IMR-90 (cell line): ENCODE measurements at regions not wholly inside any gene's neighbourhood (a gene's known extent, or its start where the extent isn't known, plus 50 kb on each side); places are given as distances from the start of the nearest gene placed in this dataset.

Experiments
- BHLHE40 ChIP-seq: fragments of 150-350 bp; IDR thresholded peaks from 2 replicates; pipeline ENCODE4 v1.6.1; 2016; ENCODE audit warnings: mild to moderate bottlenecking, low read depth, low read length
- CHD1 ChIP-seq: IDR thresholded peaks from 2 replicates; pipeline ENCODE4 v1.6.1; 2012; ENCODE audit warnings: low read depth, low read length, improper control_type of control experiment
- MAFK ChIP-seq: IDR thresholded peaks from 2 replicates; pipeline ENCODE4 v1.6.1; 2012; ENCODE audit warnings: low read depth, low read length, improper control_type of control experiment
- MAZ ChIP-seq: IDR thresholded peaks from 2 replicates; pipeline ENCODE4 v1.6.1; 2012; ENCODE audit warnings: low read depth, mild to moderate bottlenecking, low read length, improper control_type of control experiment, moderate library complexity, borderline replicate concordance
- MXI1 ChIP-seq: IDR thresholded peaks from 2 replicates; pipeline ENCODE4 v1.6.1; 2012; ENCODE audit warnings: low read depth, mild to moderate bottlenecking, low read length, moderate library complexity, borderline replicate concordance
- NFE2L2 ChIP-seq: fragments of 150-350 bp; IDR thresholded peaks from 2 replicates; pipeline ENCODE4 v1.6.1; 2016; ENCODE audit warnings: low read depth, mild to moderate bottlenecking, low read length
- POLR2A ChIP-seq: IDR thresholded peaks from 2 replicates; pipeline ENCODE4 v1.6.1; 2012; ENCODE audit warnings: mild to moderate bottlenecking, low read depth, low read length
- RAD21 ChIP-seq: IDR thresholded peaks from 2 replicates; pipeline ENCODE4 v1.6.1; 2012; ENCODE audit warnings: low read length, improper control_type of control experiment
- RCOR1 ChIP-seq: IDR thresholded peaks from 2 replicates; pipeline ENCODE4 v1.6.1; 2012; ENCODE audit warnings: mild to moderate bottlenecking, low read length, improper control_type of control experiment; ENCODE audit not compliant: insufficient replicate concordance
- RFX5 ChIP-seq: IDR thresholded peaks from 2 replicates; pipeline ENCODE4 v1.8.0; 2012; ENCODE audit warnings: low read depth, mild to moderate bottlenecking, low read length, moderate library complexity
- TF ChIP-seq, protein P1 (sequence below): conservative IDR thresholded peaks from 2 replicates; pipeline ENCODE4 v1.5.1; 2012; ENCODE audit warnings: mild to moderate bottlenecking, low read depth, low read length, improper control_type of control experiment
- TF ChIP-seq, protein P2 (sequence below): fragments of 150-350 bp; IDR thresholded peaks from 2 replicates; pipeline ENCODE4 v1.6.1; 2016; ENCODE audit warnings: low read depth, mild to moderate bottlenecking, low read length, moderate library complexity, borderline replicate concordance
- TF ChIP-seq, protein P3 (sequence below): fragments of 150-350 bp; IDR thresholded peaks from 2 replicates; pipeline ENCODE4 v1.6.1; 2017; ENCODE audit warnings: mild to moderate bottlenecking, antibody characterized with exemption, low read length, low read depth

DNA sequence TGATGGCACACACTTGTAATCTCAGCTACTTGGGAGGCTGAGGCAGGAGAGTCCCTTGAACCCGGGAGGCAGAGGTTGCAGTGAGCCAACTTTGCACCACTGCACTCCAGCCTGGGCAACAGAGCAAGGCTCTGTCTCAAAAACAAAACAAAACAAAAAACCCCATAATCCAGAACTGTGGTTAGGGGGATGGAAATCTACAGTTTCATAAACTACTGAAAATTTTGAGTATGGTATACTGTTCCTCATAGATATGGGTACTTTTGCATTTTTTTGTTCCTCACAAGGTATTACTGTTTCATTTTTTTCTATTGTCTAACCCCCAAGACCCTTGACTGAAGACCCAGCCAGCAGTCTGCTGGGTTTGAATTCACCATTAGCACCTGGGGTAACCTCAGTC is 52.2 kb upstream of the MAP3K1 start:
- TF ChIP-seq, protein P1, sequence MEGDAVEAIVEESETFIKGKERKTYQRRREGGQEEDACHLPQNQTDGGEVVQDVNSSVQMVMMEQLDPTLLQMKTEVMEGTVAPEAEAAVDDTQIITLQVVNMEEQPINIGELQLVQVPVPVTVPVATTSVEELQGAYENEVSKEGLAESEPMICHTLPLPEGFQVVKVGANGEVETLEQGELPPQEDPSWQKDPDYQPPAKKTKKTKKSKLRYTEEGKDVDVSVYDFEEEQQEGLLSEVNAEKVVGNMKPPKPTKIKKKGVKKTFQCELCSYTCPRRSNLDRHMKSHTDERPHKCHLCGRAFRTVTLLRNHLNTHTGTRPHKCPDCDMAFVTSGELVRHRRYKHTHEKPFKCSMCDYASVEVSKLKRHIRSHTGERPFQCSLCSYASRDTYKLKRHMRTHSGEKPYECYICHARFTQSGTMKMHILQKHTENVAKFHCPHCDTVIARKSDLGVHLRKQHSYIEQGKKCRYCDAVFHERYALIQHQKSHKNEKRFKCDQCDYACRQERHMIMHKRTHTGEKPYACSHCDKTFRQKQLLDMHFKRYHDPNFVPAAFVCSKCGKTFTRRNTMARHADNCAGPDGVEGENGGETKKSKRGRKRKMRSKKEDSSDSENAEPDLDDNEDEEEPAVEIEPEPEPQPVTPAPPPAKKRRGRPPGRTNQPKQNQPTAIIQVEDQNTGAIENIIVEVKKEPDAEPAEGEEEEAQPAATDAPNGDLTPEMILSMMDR, result no peak
- no peak for TF ChIP-seq CHD1
- TF ChIP-seq MXI1, result no peak
- TF ChIP-seq, protein P2, sequence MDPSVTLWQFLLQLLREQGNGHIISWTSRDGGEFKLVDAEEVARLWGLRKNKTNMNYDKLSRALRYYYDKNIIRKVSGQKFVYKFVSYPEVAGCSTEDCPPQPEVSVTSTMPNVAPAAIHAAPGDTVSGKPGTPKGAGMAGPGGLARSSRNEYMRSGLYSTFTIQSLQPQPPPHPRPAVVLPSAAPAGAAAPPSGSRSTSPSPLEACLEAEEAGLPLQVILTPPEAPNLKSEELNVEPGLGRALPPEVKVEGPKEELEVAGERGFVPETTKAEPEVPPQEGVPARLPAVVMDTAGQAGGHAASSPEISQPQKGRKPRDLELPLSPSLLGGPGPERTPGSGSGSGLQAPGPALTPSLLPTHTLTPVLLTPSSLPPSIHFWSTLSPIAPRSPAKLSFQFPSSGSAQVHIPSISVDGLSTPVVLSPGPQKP, result no peak
- TF ChIP-seq POLR2A, result no peak
- no peak for TF ChIP-seq MAFK
- no peak for TF ChIP-seq RFX5
- TF ChIP-seq RCOR1, result no peak
- TF ChIP-seq, protein P3, sequence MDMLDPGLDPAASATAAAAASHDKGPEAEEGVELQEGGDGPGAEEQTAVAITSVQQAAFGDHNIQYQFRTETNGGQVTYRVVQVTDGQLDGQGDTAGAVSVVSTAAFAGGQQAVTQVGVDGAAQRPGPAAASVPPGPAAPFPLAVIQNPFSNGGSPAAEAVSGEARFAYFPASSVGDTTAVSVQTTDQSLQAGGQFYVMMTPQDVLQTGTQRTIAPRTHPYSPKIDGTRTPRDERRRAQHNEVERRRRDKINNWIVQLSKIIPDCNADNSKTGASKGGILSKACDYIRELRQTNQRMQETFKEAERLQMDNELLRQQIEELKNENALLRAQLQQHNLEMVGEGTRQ, result no peak
- TF ChIP-seq BHLHE40, result no peak
- no peak for TF ChIP-seq RAD21
- TF ChIP-seq MAZ, result no peak
- no peak for TF ChIP-seq NFE2L2
